HL-60 (cell line): ENCODE measurements at regions not wholly inside any gene's neighbourhood (a gene's known extent, or its start where the extent isn't known, plus 50 kb on each side); places are given as distances from the start of the nearest gene placed in this dataset.

ENCODE experiments used
- POLR2AphosphoS5 ChIP-seq: IDR thresholded peaks from 2 replicates; pipeline ENCODE4 v1.6.1; 2012; ENCODE audit warnings: low read depth
- SPI1 ChIP-seq: IDR thresholded peaks from 2 replicates; pipeline ENCODE4 v1.6.1; 2012; ENCODE audit warnings: low read depth, mild to moderate bottlenecking, borderline replicate concordance

DNA sequence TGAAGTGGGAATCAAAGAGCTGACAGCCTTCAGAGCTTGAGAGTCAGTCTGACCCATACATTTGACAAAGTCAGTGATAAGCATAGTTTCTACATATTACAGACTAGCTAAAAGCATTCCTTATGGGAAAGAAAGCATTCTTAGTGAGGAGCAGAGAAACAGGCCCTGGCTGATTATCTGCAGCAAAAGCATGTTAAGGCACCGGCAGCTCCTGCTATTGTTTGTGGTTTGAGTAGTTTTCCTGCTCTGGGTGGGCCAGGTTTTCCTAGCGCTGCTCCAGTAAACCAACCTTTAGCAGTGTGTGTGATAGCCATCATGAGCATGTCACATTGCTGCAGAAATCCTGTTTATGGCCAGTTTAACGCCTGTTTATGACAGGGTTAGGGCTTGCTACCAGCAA is 51.6 kb upstream of the WDR1 start:
- TF ChIP-seq SPI1 (no peak), POLR2AphosphoS5 (no peak)
